Spleen (tissue), 11 donors: ENCODE measurements at regions not wholly inside any gene's neighbourhood (a gene's known extent, or its start where the extent isn't known, plus 50 kb on each side); places are given as distances from the start of the nearest gene placed in this dataset.

Experiments
- DNase-seq: peaks from one replicate; pipeline ENCODE4 v3.0.0-alpha.2; 2020
- H3K27ac ChIP-seq, 8 donors: fragments of 200-600 bp; sonication (generic) in 7 of 8; 1 replicate in 4 of 8; 2 replicates in 4 of 8; pipeline versions ENCODE4 v1.5.0 to v1.8.0; 2016 to 2021; ENCODE audit warnings: inconsistent platforms in 4 of 8, mild to moderate bottlenecking in 4 of 8, moderate library complexity in 1 of 8
- H3K27me3 ChIP-seq, 7 donors: fragments of 200-600 bp; sonication (generic) in 6 of 7; replicated peaks in 1 of 7; 1 replicate in 4 of 7; 2 replicates in 3 of 7; pipeline versions ENCODE4 v1.5.0 to v1.8.0; 2016 to 2021; ENCODE audit warnings: inconsistent platforms in 3 of 7, mild to moderate bottlenecking in 1 of 7
- H3K36me3 ChIP-seq, 6 donors: fragments of 200-600 bp; sonication (generic) in 5 of 6; 1 replicate in 4 of 6; 2 replicates in 2 of 6; pipeline versions ENCODE4 v1.5.0 to v1.8.0; 2016 to 2021; ENCODE audit warnings: inconsistent platforms in 2 of 6
- H3K4me1 ChIP-seq, 6 donors: fragments of 200-600 bp; sonication (generic) in 5 of 6; 1 replicate in 3 of 6; 2 replicates in 3 of 6; pipeline versions ENCODE4 v1.5.0 to v1.8.0; 2016 to 2021; ENCODE audit warnings: inconsistent platforms in 3 of 6
- H3K4me3 ChIP-seq, 8 donors: fragments of 200-600 bp; sonication (generic) in 7 of 8; 1 replicate in 4 of 8; 2 replicates in 4 of 8; pipeline versions ENCODE4 v1.5.0 to v1.8.0; 2016 to 2021; ENCODE audit warnings: inconsistent platforms in 4 of 8, mild to moderate bottlenecking in 4 of 8, moderate library complexity in 2 of 8
- H3K9me3 ChIP-seq, 8 donors: fragments of 200-600 bp; sonication (generic) in 7 of 8; 1 replicate in 4 of 8; 2 replicates in 4 of 8; pipeline versions ENCODE4 v1.5.0 to v1.8.0; 2016 to 2021; ENCODE audit warnings: inconsistent platforms in 4 of 8
- CTCF ChIP-seq, 11 experiments: fragments of 200-600 bp in 7 of 11; fragments of 450-650 bp in 4 of 11; sonication (generic) in 4 of 11; IDR thresholded peaks in 8 of 11; conservative IDR thresholded peaks in 3 of 11; 1 replicate in 7 of 11; 2 replicates in 4 of 11; pipeline versions ENCODE4 v1.4.0 to v1.8.0; 2016 to 2021; ENCODE audit warnings: antibody characterized with exemption in 11 of 11, inconsistent platforms in 4 of 11, mild to moderate bottlenecking in 1 of 11
- POLR2A ChIP-seq, 3 donors: fragments of 450-650 bp; IDR thresholded peaks; one replicate each; pipeline ENCODE4 v1.5.1; 2017; ENCODE audit warnings: antibody characterized with exemption in 3 of 3, mild to moderate bottlenecking in 1 of 3
- POLR2AphosphoS5 ChIP-seq, 3 donors: sonication (generic); formaldehyde crosslinking; IDR thresholded peaks; one replicate each; pipeline ENCODE4 v1.5.1; 2017; ENCODE audit warnings: antibody characterized with exemption in 3 of 3
- WGBS, 5 donors: extraction: QIAGEN DNeasy Blood & Tissue Kit in 3 of 5; methylation state at CpG; one replicate each; pipeline versions ENCODE4 v1.1.5 to v1.1.7; 2013 to 2018; 5-methylcytosine and 5-hydroxymethylcytosine counted together
- intact Hi-C: fragments of 100-400 bp; cut with DNase I; formaldehyde crosslinking; loops from one replicate; pipeline ENCODE4 v1.15.0; 2023; ENCODE audit warnings: low total_unique reads
- donor health status: healthy with polysubstance abuse.
- donor health status: DM: no; HTN: no; CAD: no; lungs with moderate emphysema.
- donor health status: DM: no; HTN: no; CAD: no.
- donor health status: Bipolar disorder and iron deficiency.
- donor health status: healthy.
- donor health status: DM: no; HTN: no; CAD: no.
- donor health status: DM: yes; HTN: yes; CAD: no.

GRCh38 chr18:29271501-29271900, 1094.6 kb upstream of the CDH2 start:
- Histone ChIP-seq H3K4me1 (no peaks in the 10 kb centered on the region), H3K4me3 (no peak overlapping the region), H3K27ac (no peak overlapping the region), H3K27me3 (no peaks in the 10 kb centered on the region), H3K36me3 (no peaks in the 10 kb centered on the region), H3K9me3 (no peaks in the 10 kb centered on the region)
- intact Hi-C loops, result no loop called here
- TF ChIP-seq POLR2A (IDR thresholded peaks at IDR 0.05) (no peak), POLR2AphosphoS5 (IDR thresholded peaks at IDR 0.05) (no peak), CTCF (IDR thresholded peaks at IDR 0.05 in 8 of 11, conservative IDR thresholded peaks at IDR 0.05 in 3 of 11) (no peak)
- WGBS, 5 donors, result 87 to 93% (median 89%) methylated on average over 2 of the region's 2 CpGs
- DNase-seq, result no peak

GRCh38 chr18:29259838-29260237, 1082.9 kb upstream of the CDH2 start:
- WGBS, 5 donors, result 60 to 85% (median 68%) methylated on average over 2 of the region's 2 CpGs
- Histone ChIP-seq H3K27me3 (no peaks in the 10 kb centered on the region), H3K4me3 (no peak overlapping the region), H3K36me3 (no peaks in the 10 kb centered on the region), H3K9me3 (peaks cover 0 to 7% (median 0%) of the 10 kb centered on the region in 8 donors), H3K27ac (no peak overlapping the region), H3K4me1 (no peaks in the 10 kb centered on the region)
- TF ChIP-seq CTCF (IDR thresholded peaks at IDR 0.05 in 8 of 11, conservative IDR thresholded peaks at IDR 0.05 in 3 of 11), result no peak
- TF ChIP-seq POLR2AphosphoS5 (IDR thresholded peaks at IDR 0.05), result no peak
- TF ChIP-seq POLR2A (IDR thresholded peaks at IDR 0.05), result no peak
- intact Hi-C loops, result no loop called here
- DNase-seq, result no peak

- Histone ChIP-seq H3K36me3 (no peaks in the 10 kb centered on the region), H3K27me3 (no peaks in the 10 kb centered on the region), H3K27ac (no peak overlapping the region), H3K4me3 (no peak overlapping the region), H3K4me1 (no peaks in the 10 kb centered on the region), H3K9me3 (peaks cover 0 to 4% (median 0%) of the 10 kb centered on the region in 8 donors)
- TF ChIP-seq CTCF (IDR thresholded peaks at IDR 0.05 in 8 of 11, conservative IDR thresholded peaks at IDR 0.05 in 3 of 11), result no peak
- TF ChIP-seq POLR2A (IDR thresholded peaks at IDR 0.05), result no peak
- TF ChIP-seq POLR2AphosphoS5 (IDR thresholded peaks at IDR 0.05), result no peak
- no peak for DNase-seq
- intact Hi-C loops, result no loop called here
- WGBS, 5 donors, result 87 to 96% (median 93%) methylated on average over 2 of the region's 2 CpGs
Measured at GRCh38 chr18:29254123-29254522, 1077.2 kb upstream of the CDH2 start.

GRCh38 chr18:29251681-29252080, 1074.8 kb upstream of the CDH2 start:
- Histone ChIP-seq H3K36me3 (no peaks in the 10 kb centered on the region), H3K9me3 (peaks cover 0 to 4% (median 0%) of the 10 kb centered on the region in 8 donors), H3K27me3 (no peaks in the 10 kb centered on the region), H3K4me3 (no peak overlapping the region), H3K27ac (no peak overlapping the region), H3K4me1 (no peaks in the 10 kb centered on the region)
- no peak for DNase-seq
- 46 to 73% (median 58%) methylated on average over 1 of the region's 1 CpG for WGBS, 5 donors
- TF ChIP-seq POLR2A (IDR thresholded peaks at IDR 0.05), result no peak
- TF ChIP-seq POLR2AphosphoS5 (IDR thresholded peaks at IDR 0.05), result no peak
- no peak for TF ChIP-seq CTCF (IDR thresholded peaks at IDR 0.05 in 8 of 11, conservative IDR thresholded peaks at IDR 0.05 in 3 of 11)
- intact Hi-C loops, result no loop called here
